Immature natural killer cell (primary cell): ENCODE measurements at regions not wholly inside any gene's neighbourhood (a gene's known extent, or its start where the extent isn't known, plus 50 kb on each side); places are given as distances from the start of the nearest gene placed in this dataset.
A peak's percentile ranks its signal among the peaks of the same experiment; 100 is the strongest.

Experiments used
- DNase-seq, 3 donors: peaks; one replicate each; pipeline ENCODE4 v3.0.0; 2022; ENCODE audit warnings: mixed read lengths in 1 of 3
- H3K27ac Mint-ChIP-seq, 6 donors: one replicate each; pipeline ENCODE4 v1.8.0; 2020; ENCODE audit warnings: mixed read lengths in 6 of 6, mild to moderate bottlenecking in 5 of 6, inconsistent platforms in 4 of 6, moderate library complexity in 3 of 6
- H3K27me3 Mint-ChIP-seq, 3 donors: one replicate each; pipeline ENCODE4 v1.8.0; 2020 to 2021; ENCODE audit warnings: low read depth in 3 of 3, mild to moderate bottlenecking in 3 of 3, mixed read lengths in 3 of 3, moderate library complexity in 3 of 3, inconsistent platforms in 1 of 3
- H3K36me3 Mint-ChIP-seq, 3 donors: one replicate each; pipeline ENCODE4 v1.8.0; 2020; ENCODE audit warnings: mixed read lengths in 3 of 3, inconsistent platforms in 2 of 3, mild to moderate bottlenecking in 2 of 3
- H3K4me1 Mint-ChIP-seq, 2 donors: one replicate each; pipeline ENCODE4 v1.8.0; 2020; ENCODE audit warnings: inconsistent platforms in 2 of 2, mild to moderate bottlenecking in 2 of 2, mixed read lengths in 2 of 2, moderate library complexity in 1 of 2
- H3K4me3 Mint-ChIP-seq, 5 donors: one replicate each; pipeline ENCODE4 v1.8.0; 2020; ENCODE audit warnings: mild to moderate bottlenecking in 5 of 5, mixed read lengths in 5 of 5, inconsistent platforms in 3 of 5, moderate library complexity in 3 of 5
- H3K9me3 Mint-ChIP-seq, 6 donors: one replicate each; pipeline ENCODE4 v1.8.0; 2020; ENCODE audit warnings: mild to moderate bottlenecking in 6 of 6, mixed read lengths in 6 of 6, inconsistent platforms in 4 of 6, moderate library complexity in 3 of 6

DNA sequence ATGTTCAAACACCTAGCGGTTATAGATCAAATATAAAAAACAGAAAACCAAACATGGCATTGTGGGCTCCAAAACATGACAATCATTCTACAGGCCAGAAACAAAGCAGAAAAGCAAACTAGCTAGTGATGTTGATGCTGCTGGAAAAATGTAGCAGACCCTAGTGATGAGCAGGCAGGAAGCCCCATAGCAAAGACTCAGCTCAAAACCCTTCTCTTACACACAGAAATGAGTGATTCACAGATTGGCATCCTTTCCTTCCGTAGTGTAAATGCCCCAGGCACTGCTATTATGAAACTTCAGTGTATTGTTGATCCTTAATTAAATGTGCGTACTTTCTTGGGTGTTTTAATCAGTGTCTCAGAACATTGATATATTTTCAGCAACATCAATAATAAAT is 425.1 kb downstream of the UTRN start:
- no peak overlapping the region for H3K4me3 Mint-ChIP-seq
- peaks cover 0 to 6% (median 2%) of the 10 kb centered on the region in 3 donors for H3K27me3 Mint-ChIP-seq
- H3K9me3 Mint-ChIP-seq = no peaks in the 10 kb centered on the region
- DNase-seq = no peak
- peak overlapping the region in 3 of 6 donors; percentile 24 to 74 (median 48) for H3K27ac Mint-ChIP-seq
- peaks cover 27 to 58% of the 10 kb centered on the region in 2 donors for H3K4me1 Mint-ChIP-seq
- H3K36me3 Mint-ChIP-seq = peaks cover 2 to 14% (median 3%) of the 10 kb centered on the region in 3 donors

DNA sequence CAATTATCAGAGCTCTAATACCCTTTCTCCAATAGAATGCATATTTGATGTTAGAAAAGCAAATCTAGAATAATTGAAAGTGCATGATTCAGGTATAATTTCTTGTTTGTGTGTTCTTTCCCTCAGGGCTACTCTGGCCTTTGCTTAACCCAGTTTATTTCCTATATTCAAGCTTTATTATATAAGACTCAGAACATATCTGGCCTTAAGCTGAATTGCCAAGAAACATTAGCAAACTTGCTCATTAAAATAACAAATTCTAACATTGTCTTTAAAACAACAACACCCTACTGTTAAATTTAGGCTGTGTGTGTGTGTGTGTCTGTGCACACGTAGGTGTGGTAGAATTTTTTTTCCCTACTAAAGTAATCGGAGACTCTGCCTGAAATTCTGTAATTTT is 426.5 kb downstream of the UTRN start:
- no peak overlapping the region for H3K27ac Mint-ChIP-seq
- H3K27me3 Mint-ChIP-seq = peaks cover 0 to 8% (median 2%) of the 10 kb centered on the region in 3 donors
- no peak for DNase-seq
- H3K36me3 Mint-ChIP-seq = peaks cover 0 to 12% (median 2%) of the 10 kb centered on the region in 3 donors
- peaks cover 28 to 65% of the 10 kb centered on the region in 2 donors for H3K4me1 Mint-ChIP-seq
- H3K4me3 Mint-ChIP-seq = no peak overlapping the region
- peaks cover 0 to 1% (median 0%) of the 10 kb centered on the region in 6 donors for H3K9me3 Mint-ChIP-seq

GRCh38 chr6:144712541-144712940 is 427.4 kb downstream of the UTRN start:
- Mint-ChIP-seq H3K9me3 (peaks cover 0 to 1% (median 0%) of the 10 kb centered on the region in 6 donors), H3K27ac (no peak overlapping the region), H3K4me3 (no peak overlapping the region), H3K4me1 (peaks cover 30 to 72% of the 10 kb centered on the region in 2 donors), H3K36me3 (peaks cover 0 to 12% (median 2%) of the 10 kb centered on the region in 3 donors), H3K27me3 (peaks cover 0 to 8% (median 2%) of the 10 kb centered on the region in 3 donors)
- DNase-seq = no peak

DNA sequence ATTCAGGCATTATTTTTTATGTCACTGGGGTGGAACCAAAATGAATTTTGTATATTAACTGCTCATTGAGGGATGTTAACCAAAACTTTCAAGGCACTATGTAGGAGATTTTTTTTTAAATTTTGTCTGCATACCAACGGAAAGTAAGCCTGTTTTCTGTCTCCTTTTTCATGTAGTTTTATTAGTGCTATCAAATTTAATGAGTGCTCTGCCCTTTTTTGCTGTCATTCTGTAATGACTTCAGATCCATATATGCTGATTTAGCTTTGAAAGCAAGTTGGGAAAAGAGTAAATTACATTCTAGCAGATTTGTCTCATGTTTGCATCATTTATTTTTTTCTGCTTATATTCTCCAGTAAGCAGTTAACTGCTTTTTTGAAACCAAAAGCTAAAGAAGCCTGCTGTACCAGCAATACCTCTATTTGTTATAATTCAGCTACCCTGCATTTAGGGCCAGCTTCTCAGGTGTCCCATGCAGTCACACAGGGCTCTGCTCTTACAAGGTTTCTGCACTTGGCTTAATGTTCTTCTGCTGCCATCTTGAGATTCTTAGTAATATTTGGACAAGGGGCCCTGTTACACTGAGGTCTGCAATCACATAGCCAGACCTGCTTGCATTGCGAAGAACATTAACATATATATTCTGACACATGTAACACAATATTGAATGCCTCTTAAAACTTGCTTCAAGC is 429.0 kb downstream of the UTRN start:
- peak overlapping the region; percentile 26 to 87 (median 53) for H3K27ac Mint-ChIP-seq
- no peak overlapping the region for H3K4me3 Mint-ChIP-seq
- peaks cover 0 to 4% (median 2%) of the 10 kb centered on the region in 3 donors for H3K27me3 Mint-ChIP-seq
- H3K36me3 Mint-ChIP-seq = peaks cover 0 to 12% (median 2%) of the 10 kb centered on the region in 3 donors
- no peak for DNase-seq
- H3K9me3 Mint-ChIP-seq = peaks cover 0 to 1% (median 0%) of the 10 kb centered on the region in 6 donors
- H3K4me1 Mint-ChIP-seq = peaks cover 29 to 77% of the 10 kb centered on the region in 2 donors

DNA sequence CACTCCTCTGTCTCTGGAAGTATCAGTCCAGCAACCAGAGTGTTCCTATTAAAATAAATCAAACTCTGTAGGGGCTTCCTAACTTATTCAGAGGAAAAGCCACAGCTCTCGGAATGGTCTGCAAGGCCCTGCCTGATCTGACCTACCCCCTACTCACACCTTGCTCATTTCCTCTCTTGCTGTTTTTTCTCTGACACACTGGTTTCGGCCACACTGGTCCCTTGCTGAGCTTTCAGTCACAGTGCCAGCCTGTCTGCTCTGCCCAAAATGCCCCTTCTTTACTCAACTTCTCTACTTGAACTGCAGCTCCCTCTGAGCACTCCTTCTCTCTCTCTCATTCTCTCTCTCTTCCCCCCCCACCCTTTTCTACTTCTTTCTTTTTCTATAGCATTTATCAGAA is 430.2 kb downstream of the UTRN start:
- Mint-ChIP-seq H3K9me3 (peaks cover 0 to 1% (median 0%) of the 10 kb centered on the region in 6 donors), H3K4me3 (peak overlapping the region in 1 of 5 donors; percentile 22), H3K36me3 (peaks cover 0 to 16% (median 6%) of the 10 kb centered on the region in 3 donors), H3K27ac (peak overlapping the region; percentile 56 to 87 (median 62)), H3K4me1 (peaks cover 34 to 77% of the 10 kb centered on the region in 2 donors), H3K27me3 (peaks cover 0 to 7% (median 2%) of the 10 kb centered on the region in 3 donors)
- no peak for DNase-seq

DNA sequence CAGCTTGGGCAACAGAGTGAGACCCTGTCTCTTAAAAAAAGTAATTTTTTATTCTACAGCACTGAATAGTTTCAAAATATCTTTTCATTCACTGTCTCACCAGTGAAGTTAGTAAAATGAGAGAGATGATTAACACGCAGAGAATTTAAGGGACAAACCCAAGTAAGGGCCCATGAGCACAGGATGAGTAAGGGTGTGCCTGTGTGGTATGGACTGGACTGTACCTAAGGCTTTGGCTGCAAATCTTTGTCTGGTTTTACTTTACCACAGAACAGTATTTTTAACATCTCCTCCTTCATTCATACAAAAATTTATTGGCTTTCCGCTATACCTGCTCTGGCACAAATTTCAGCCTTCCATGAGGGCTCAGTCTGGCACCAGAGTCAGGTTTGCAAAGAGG is 433.3 kb downstream of the UTRN start:
- DNase-seq = no peak
- H3K4me3 Mint-ChIP-seq = no peak overlapping the region
- H3K27ac Mint-ChIP-seq = peak overlapping the region in 3 of 6 donors; percentile 6 to 43 (median 23)
- peaks cover 0 to 8% (median 0%) of the 10 kb centered on the region in 3 donors for H3K27me3 Mint-ChIP-seq
- peaks cover 0 to 1% (median 0%) of the 10 kb centered on the region in 6 donors for H3K9me3 Mint-ChIP-seq
- H3K36me3 Mint-ChIP-seq = peaks cover 3 to 16% (median 8%) of the 10 kb centered on the region in 3 donors
- H3K4me1 Mint-ChIP-seq = peaks cover 48 to 93% of the 10 kb centered on the region in 2 donors

DNA sequence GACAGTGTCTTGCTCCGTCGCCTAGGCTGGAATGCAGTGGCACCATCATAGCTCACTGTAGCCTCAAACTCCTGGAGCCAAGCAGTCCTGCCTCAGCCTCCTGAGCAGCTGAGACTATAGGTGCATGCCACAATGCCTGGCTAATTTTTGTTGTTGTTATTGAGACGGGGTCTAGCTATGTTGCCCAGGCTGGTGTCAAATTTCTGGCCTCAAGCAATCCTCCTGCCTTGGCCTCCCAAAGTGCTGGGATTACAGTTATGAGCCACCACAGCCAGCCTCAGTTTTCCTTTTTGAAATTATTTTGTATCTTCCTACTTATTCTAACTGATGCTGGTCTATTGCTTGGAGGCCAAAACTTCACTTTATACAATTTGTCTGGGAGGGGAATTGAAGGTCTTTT is 436.1 kb downstream of the UTRN start:
- Mint-ChIP-seq H3K36me3 (peaks cover 7 to 23% (median 8%) of the 10 kb centered on the region in 3 donors), H3K4me3 (no peak overlapping the region), H3K4me1 (peaks cover 51 to 89% of the 10 kb centered on the region in 2 donors), H3K27ac (peak overlapping the region in 5 of 6 donors; percentile 0 to 69 (median 31)), H3K9me3 (no peaks in the 10 kb centered on the region), H3K27me3 (peaks cover 0 to 6% (median 2%) of the 10 kb centered on the region in 3 donors)
- DNase-seq = no peak

DNA sequence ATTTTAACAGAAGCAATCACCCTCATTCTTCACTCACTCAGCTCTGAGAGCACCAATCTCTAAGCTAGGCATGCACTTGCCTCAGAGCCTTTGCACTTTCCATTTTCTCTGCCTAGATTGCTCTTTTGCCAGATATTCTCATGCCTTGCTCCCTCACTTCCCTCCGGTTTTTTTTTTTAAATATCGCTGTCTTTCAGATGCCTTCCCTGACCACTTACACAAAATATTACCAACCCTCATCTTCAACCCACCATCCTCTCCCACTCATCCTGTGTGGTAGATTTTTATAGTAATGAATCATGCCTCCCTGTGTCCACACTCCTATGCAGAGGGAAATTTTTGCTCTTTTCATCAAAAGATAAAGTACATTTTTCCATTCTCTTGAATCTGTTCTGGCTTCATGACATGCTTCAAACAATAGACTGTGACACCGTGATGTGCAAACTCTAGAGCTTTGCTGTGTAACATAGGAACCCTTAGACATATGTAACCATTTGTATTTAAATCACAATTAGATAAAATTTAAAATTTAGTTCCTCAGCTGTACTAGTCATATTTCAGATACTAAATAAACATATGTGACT is 437.1 kb downstream of the UTRN start:
- Mint-ChIP-seq H3K36me3 (peaks cover 7 to 23% (median 8%) of the 10 kb centered on the region in 3 donors), H3K4me3 (no peak overlapping the region), H3K4me1 (peaks cover 59 to 90% of the 10 kb centered on the region in 2 donors), H3K27ac (peak overlapping the region in 5 of 6 donors; percentile 8 to 68 (median 51)), H3K9me3 (no peaks in the 10 kb centered on the region), H3K27me3 (peaks cover 0 to 8% (median 4%) of the 10 kb centered on the region in 3 donors)
- DNase-seq = no peak

DNA sequence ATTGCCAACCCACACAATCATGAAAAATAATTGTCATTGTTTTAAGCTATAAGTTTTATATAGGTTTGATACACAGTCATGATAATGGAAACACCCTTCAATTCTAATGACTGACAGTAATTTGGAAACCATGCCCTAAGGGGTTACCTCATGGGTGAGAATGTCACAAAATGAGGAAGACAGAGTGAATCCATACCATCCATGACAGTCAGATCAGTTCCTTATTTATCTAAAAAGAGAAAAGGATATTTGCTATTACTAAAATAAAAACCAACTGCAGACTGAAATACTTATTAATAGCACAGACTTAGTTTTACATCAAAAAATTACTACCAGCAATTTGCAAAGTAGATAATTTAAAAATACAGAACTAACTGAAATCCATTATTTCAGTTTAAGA is 437.8 kb downstream of the UTRN start:
- H3K4me1 Mint-ChIP-seq = peaks cover 61 to 90% of the 10 kb centered on the region in 2 donors
- DNase-seq = no peak
- peaks cover 1 to 10% (median 4%) of the 10 kb centered on the region in 3 donors for H3K27me3 Mint-ChIP-seq
- peaks cover 7 to 23% (median 8%) of the 10 kb centered on the region in 3 donors for H3K36me3 Mint-ChIP-seq
- no peaks in the 10 kb centered on the region for H3K9me3 Mint-ChIP-seq
- peak overlapping the region in 3 of 6 donors; percentile 17 to 51 (median 18) for H3K27ac Mint-ChIP-seq
- H3K4me3 Mint-ChIP-seq = no peak overlapping the region

- Mint-ChIP-seq H3K36me3 (peaks cover 7 to 23% (median 8%) of the 10 kb centered on the region in 3 donors), H3K4me1 (peaks cover 61 to 90% of the 10 kb centered on the region in 2 donors), H3K27me3 (peaks cover 1 to 10% (median 4%) of the 10 kb centered on the region in 3 donors), H3K4me3 (no peak overlapping the region), H3K27ac (peak overlapping the region in 1 of 6 donors; percentile 18), H3K9me3 (no peaks in the 10 kb centered on the region)
- DNase-seq = no peak
Observed at GRCh38 chr6:144723431-144723830, 438.3 kb downstream of the UTRN start.

- DNase-seq = no peak
- H3K36me3 Mint-ChIP-seq = peaks cover 8 to 12% (median 10%) of the 10 kb centered on the region in 3 donors
- peaks cover 4 to 7% (median 6%) of the 10 kb centered on the region in 3 donors for H3K27me3 Mint-ChIP-seq
- H3K27ac Mint-ChIP-seq = peak overlapping the region in 5 of 6 donors; percentile 38 to 57 (median 43)
- H3K4me1 Mint-ChIP-seq = peaks cover 53 to 88% of the 10 kb centered on the region in 2 donors
- H3K4me3 Mint-ChIP-seq = no peak overlapping the region
- H3K9me3 Mint-ChIP-seq = no peaks in the 10 kb centered on the region
Observed at GRCh38 chr6:144724818-144725217, 439.7 kb downstream of the UTRN start.

GRCh38 chr6:144725736-144726522 is 440.8 kb downstream of the UTRN start:
- Mint-ChIP-seq H3K27me3 (peaks cover 4 to 7% (median 6%) of the 10 kb centered on the region in 3 donors), H3K4me1 (peaks cover 50 to 81% of the 10 kb centered on the region in 2 donors), H3K36me3 (peaks cover 8 to 13% (median 11%) of the 10 kb centered on the region in 3 donors), H3K4me3 (peak overlapping the region; percentile 28 to 71 (median 53)), H3K27ac (peak overlapping the region; percentile 56 to 90 (median 70)), H3K9me3 (no peaks in the 10 kb centered on the region)
- DNase-seq = peak; percentile 23 to 44 (median 37)

DNA sequence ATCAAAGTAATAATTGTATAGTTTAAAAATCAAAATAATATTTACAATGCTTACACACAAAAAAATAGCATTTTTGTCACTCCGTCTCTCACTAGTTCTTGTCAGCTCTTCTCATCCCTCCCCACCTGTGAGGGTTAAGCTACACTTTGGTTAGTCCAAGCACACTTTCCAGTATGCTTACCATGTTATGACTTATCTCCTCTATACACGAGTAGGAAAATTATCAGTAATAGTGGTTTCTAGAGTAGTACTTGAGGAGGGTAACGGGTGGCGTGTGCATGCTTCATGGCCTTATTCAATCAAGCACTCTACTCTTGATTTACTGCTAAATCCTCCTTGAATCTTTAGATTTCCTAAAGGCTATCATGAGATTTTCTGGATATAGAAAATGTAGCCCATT is 443.7 kb downstream of the UTRN start:
- peaks cover 4 to 6% (median 6%) of the 10 kb centered on the region in 3 donors for H3K27me3 Mint-ChIP-seq
- H3K4me1 Mint-ChIP-seq = peaks cover 30 to 58% of the 10 kb centered on the region in 2 donors
- H3K9me3 Mint-ChIP-seq = no peaks in the 10 kb centered on the region
- no peak for DNase-seq
- peak overlapping the region in 3 of 6 donors; percentile 17 to 32 (median 30) for H3K27ac Mint-ChIP-seq
- no peak overlapping the region for H3K4me3 Mint-ChIP-seq
- H3K36me3 Mint-ChIP-seq = peaks cover 0 to 27% (median 16%) of the 10 kb centered on the region in 3 donors
